GM23338 (cell line): ENCODE measurements at regions not wholly inside any gene's neighbourhood (a gene's known extent, or its start where the extent isn't known, plus 50 kb on each side); places are given as distances from the start of the nearest gene placed in this dataset.

Source experiments
- ATAC-seq: fragments of 200-7000 bp; cut with Tn5 transposase; 3 replicates; pipeline ENCODE4 v1.9.1; 2020
- DNase-seq: peaks from one replicate; pipeline ENCODE4 v3.0.0-alpha.2; 2015; ENCODE audit warnings: low spot score
- H2AFZ ChIP-seq: fragments of 200-600 bp; sonication (generic); 2 replicates; pipeline ENCODE4 v1.8.0; 2016; ENCODE audit warnings: antibody characterized with exemption, mild to moderate bottlenecking, moderate library complexity
- H3F3A ChIP-seq: fragments of 200-600 bp; sonication (generic); replicated peaks from 2 replicates; pipeline ENCODE4 v1.8.0; 2017; ENCODE audit warnings: antibody characterized with exemption, mixed run types, low read depth
- H3K27ac ChIP-seq: fragments of 200-600 bp; sonication (generic); 2 replicates; pipeline ENCODE4 v1.6.1; 2016; ENCODE audit warnings: low read depth
- H3K27me3 ChIP-seq: fragments of 200-600 bp; sonication (generic); 2 replicates; pipeline ENCODE4 v1.8.0; 2016; ENCODE audit warnings: mild to moderate bottlenecking, mixed run types, moderate library complexity; ENCODE audit not compliant: insufficient read depth
- H3K36me3 ChIP-seq: fragments of 200-600 bp; sonication (generic); 2 replicates; pipeline ENCODE4 v1.8.0; 2016; ENCODE audit warnings: mild to moderate bottlenecking; ENCODE audit not compliant: insufficient read depth
- H3K4me1 ChIP-seq: fragments of 200-600 bp; sonication (generic); 2 replicates; pipeline ENCODE4 v1.8.0; 2016; ENCODE audit warnings: mild to moderate bottlenecking, moderate library complexity; ENCODE audit not compliant: insufficient read depth
- H3K4me2 ChIP-seq: fragments of 200-600 bp; sonication (generic); 2 replicates; pipeline ENCODE4 v1.7.1; 2017; ENCODE audit warnings: mixed run types
- H3K4me3 ChIP-seq: fragments of 200-600 bp; sonication (generic); 2 replicates; pipeline ENCODE4 v1.6.1; 2016; ENCODE audit warnings: mixed run types
- H3K79me2 ChIP-seq: fragments of 200-600 bp; sonication (generic); replicated peaks from 2 replicates; pipeline ENCODE4 v1.8.0; 2017; ENCODE audit warnings: mild to moderate bottlenecking; ENCODE audit not compliant: insufficient read depth
- H3K9me2 ChIP-seq: fragments of 200-600 bp; sonication (generic); 2 replicates; pipeline ENCODE4 v1.8.0; 2017; ENCODE audit not compliant: insufficient read depth
- H4K20me1 ChIP-seq: fragments of 200-600 bp; sonication (generic); replicated peaks from 2 replicates; pipeline ENCODE4 v1.8.0; 2017; ENCODE audit warnings: mild to moderate bottlenecking; ENCODE audit not compliant: insufficient read depth
- H3K27ac Mint-ChIP-seq: 2 replicates; pipeline ENCODE4 v1.8.0; 2020; ENCODE audit warnings: inconsistent platforms, mild to moderate bottlenecking, moderate library complexity, mixed read lengths
- H3K27me3 Mint-ChIP-seq: 3 replicates; pipeline ENCODE4 v1.8.0; 2022; ENCODE audit warnings: low read depth, mild to moderate bottlenecking, moderate library complexity, mixed read lengths, inconsistent platforms; ENCODE audit not compliant: insufficient read depth, poor library complexity
- H3K36me3 Mint-ChIP-seq: 3 replicates; pipeline ENCODE4 v1.8.0; 2021; ENCODE audit warnings: low read depth, mild to moderate bottlenecking, inconsistent platforms, moderate library complexity, mixed read lengths
- H3K4me1 Mint-ChIP-seq: 3 replicates; pipeline ENCODE4 v1.8.0; 2020; ENCODE audit warnings: mild to moderate bottlenecking, inconsistent platforms, mixed read lengths
- H3K4me3 Mint-ChIP-seq: 3 replicates; pipeline ENCODE4 v1.8.0; 2021; ENCODE audit warnings: moderate library complexity, mild to moderate bottlenecking, inconsistent platforms, mixed read lengths
- H3K9me3 Mint-ChIP-seq: 3 replicates; pipeline ENCODE4 v1.8.0; 2020; ENCODE audit warnings: moderate library complexity, mild to moderate bottlenecking, inconsistent platforms, mixed read lengths
- CREB1 ChIP-seq: fragments of 250-450 bp; sonication (Bioruptor Pico); IDR thresholded peaks from 2 replicates; pipeline ENCODE4 v1.5.0; 2020; ENCODE audit warnings: low read depth, mild to moderate bottlenecking, moderate library complexity
- ETS1 ChIP-seq: IDR thresholded peaks from 2 replicates; pipeline ENCODE4 v1.6.1; 2016; ENCODE audit warnings: antibody characterized with exemption
- EZH2phosphoT487 ChIP-seq: fragments of 200-600 bp; sonication (generic); IDR thresholded peaks from one replicate; pipeline ENCODE4 v1.8.1; 2018; ENCODE audit warnings: antibody characterized with exemption; ENCODE audit not compliant: unreplicated experiment
- NANOG ChIP-seq: IDR thresholded peaks from 2 replicates; pipeline ENCODE4 v1.6.1; 2016; ENCODE audit warnings: antibody characterized with exemption, borderline replicate concordance
- POLR2AphosphoS5 ChIP-seq: IDR thresholded peaks from 2 replicates; pipeline ENCODE4 v1.6.1; 2016; ENCODE audit warnings: antibody characterized with exemption, low read depth
- REST ChIP-seq: IDR thresholded peaks from one replicate; pipeline ENCODE4 v1.6.1; 2018; ENCODE audit warnings: antibody characterized with exemption; ENCODE audit not compliant: unreplicated experiment
- STAT1 ChIP-seq: IDR thresholded peaks from one replicate; pipeline ENCODE4 v1.6.1; 2016; ENCODE audit warnings: antibody characterized with exemption; ENCODE audit not compliant: unreplicated experiment
- TF ChIP-seq, protein P1 (sequence below): fragments of 250-450 bp; sonication (Bioruptor Pico); IDR thresholded peaks from 2 replicates; pipeline ENCODE4 v1.5.0; 2020; ENCODE audit warnings: mild to moderate bottlenecking, moderate library complexity
- TF ChIP-seq, protein P2 (sequence below), 2 experiments: fragments of 200-600 bp in 1 of 2; sonication (generic) in 1 of 2; conservative IDR thresholded peaks; 2 replicates each; pipeline versions ENCODE4 v1.5.1 to v1.6.1; 2016 to 2017; ENCODE audit warnings: antibody characterized with exemption in 2 of 2, low read depth in 2 of 2, mild to moderate bottlenecking in 2 of 2, moderate library complexity in 1 of 2

DNA sequence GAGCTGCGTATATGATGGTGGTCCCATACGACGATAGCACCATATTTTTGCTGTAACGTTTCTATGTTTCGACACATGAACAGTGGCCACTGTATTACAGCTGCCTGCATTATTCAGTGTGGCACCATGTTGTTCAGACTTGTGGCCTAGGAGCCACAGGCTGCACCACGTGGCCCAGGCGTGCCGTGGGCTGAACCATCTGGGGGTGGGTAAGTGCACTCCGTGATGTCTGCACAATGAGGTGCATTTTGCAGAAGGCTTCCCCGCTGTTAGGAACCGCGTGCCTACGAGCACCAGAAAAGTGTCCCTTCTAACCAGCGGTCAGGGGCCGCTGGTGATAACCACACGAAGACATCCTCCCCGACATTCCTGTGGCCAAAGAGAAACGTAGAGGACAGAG, 433.7 kb upstream of the MYT1L start:
- Histone ChIP-seq H3K4me1 (no peaks in the 10 kb centered on the region), H3K4me2 (no peak overlapping the region), H3F3A (no peaks in the 10 kb centered on the region), H3K4me3 (no peak overlapping the region), H3K27me3 (no peaks in the 10 kb centered on the region), H2AFZ (no peak overlapping the region), H3K27ac (no peak overlapping the region), H4K20me1 (no peaks in the 10 kb centered on the region), H3K9me2 (no peaks in the 10 kb centered on the region), H3K36me3 (no peaks in the 10 kb centered on the region), H3K79me2 (no peaks in the 10 kb centered on the region)
- no peak for TF ChIP-seq ETS1
- DNase-seq (no peak), ATAC-seq (no peak)
- Mint-ChIP-seq H3K27ac (no peak overlapping the region), H3K36me3 (no peaks in the 10 kb centered on the region; the same call in 1 of the 3 replicates), H3K9me3 (peaks cover 8% of the 10 kb centered on the region), H3K4me3 (no peak overlapping the region), H3K27me3 (peaks cover 7% of the 10 kb centered on the region), H3K4me1 (peaks cover 6% of the 10 kb centered on the region; the same call in 2 of the 3 replicates)

GRCh38 chr2:2764001-2764355, 432.9 kb upstream of the MYT1L start:
- peaks cover 8% of the 10 kb centered on the region for H3K9me3 Mint-ChIP-seq
- no peak for ATAC-seq
- H3K4me3 Mint-ChIP-seq: no peak overlapping the region
- H3K4me2 ChIP-seq: no peak overlapping the region
- H3K36me3 ChIP-seq: no peaks in the 10 kb centered on the region
- H3K9me2 ChIP-seq: no peaks in the 10 kb centered on the region
- no peaks in the 10 kb centered on the region for H4K20me1 ChIP-seq
- H3K27me3 ChIP-seq: no peaks in the 10 kb centered on the region
- H3K4me1 Mint-ChIP-seq: peaks cover 6% of the 10 kb centered on the region; the same call in 2 of the 3 replicates
- H3K4me3 ChIP-seq: no peak overlapping the region
- H3K27me3 Mint-ChIP-seq: peaks cover 7% of the 10 kb centered on the region
- H2AFZ ChIP-seq: no peak overlapping the region
- H3K79me2 ChIP-seq: no peaks in the 10 kb centered on the region
- no peaks in the 10 kb centered on the region for H3F3A ChIP-seq
- no peak overlapping the region for H3K27ac Mint-ChIP-seq
- no peaks in the 10 kb centered on the region for H3K4me1 ChIP-seq
- no peak overlapping the region for H3K27ac ChIP-seq
- no peak for DNase-seq
- H3K36me3 Mint-ChIP-seq: no peaks in the 10 kb centered on the region; the same call in 1 of the 3 replicates
- TF ChIP-seq NANOG: no peak
- TF ChIP-seq, protein P1, sequence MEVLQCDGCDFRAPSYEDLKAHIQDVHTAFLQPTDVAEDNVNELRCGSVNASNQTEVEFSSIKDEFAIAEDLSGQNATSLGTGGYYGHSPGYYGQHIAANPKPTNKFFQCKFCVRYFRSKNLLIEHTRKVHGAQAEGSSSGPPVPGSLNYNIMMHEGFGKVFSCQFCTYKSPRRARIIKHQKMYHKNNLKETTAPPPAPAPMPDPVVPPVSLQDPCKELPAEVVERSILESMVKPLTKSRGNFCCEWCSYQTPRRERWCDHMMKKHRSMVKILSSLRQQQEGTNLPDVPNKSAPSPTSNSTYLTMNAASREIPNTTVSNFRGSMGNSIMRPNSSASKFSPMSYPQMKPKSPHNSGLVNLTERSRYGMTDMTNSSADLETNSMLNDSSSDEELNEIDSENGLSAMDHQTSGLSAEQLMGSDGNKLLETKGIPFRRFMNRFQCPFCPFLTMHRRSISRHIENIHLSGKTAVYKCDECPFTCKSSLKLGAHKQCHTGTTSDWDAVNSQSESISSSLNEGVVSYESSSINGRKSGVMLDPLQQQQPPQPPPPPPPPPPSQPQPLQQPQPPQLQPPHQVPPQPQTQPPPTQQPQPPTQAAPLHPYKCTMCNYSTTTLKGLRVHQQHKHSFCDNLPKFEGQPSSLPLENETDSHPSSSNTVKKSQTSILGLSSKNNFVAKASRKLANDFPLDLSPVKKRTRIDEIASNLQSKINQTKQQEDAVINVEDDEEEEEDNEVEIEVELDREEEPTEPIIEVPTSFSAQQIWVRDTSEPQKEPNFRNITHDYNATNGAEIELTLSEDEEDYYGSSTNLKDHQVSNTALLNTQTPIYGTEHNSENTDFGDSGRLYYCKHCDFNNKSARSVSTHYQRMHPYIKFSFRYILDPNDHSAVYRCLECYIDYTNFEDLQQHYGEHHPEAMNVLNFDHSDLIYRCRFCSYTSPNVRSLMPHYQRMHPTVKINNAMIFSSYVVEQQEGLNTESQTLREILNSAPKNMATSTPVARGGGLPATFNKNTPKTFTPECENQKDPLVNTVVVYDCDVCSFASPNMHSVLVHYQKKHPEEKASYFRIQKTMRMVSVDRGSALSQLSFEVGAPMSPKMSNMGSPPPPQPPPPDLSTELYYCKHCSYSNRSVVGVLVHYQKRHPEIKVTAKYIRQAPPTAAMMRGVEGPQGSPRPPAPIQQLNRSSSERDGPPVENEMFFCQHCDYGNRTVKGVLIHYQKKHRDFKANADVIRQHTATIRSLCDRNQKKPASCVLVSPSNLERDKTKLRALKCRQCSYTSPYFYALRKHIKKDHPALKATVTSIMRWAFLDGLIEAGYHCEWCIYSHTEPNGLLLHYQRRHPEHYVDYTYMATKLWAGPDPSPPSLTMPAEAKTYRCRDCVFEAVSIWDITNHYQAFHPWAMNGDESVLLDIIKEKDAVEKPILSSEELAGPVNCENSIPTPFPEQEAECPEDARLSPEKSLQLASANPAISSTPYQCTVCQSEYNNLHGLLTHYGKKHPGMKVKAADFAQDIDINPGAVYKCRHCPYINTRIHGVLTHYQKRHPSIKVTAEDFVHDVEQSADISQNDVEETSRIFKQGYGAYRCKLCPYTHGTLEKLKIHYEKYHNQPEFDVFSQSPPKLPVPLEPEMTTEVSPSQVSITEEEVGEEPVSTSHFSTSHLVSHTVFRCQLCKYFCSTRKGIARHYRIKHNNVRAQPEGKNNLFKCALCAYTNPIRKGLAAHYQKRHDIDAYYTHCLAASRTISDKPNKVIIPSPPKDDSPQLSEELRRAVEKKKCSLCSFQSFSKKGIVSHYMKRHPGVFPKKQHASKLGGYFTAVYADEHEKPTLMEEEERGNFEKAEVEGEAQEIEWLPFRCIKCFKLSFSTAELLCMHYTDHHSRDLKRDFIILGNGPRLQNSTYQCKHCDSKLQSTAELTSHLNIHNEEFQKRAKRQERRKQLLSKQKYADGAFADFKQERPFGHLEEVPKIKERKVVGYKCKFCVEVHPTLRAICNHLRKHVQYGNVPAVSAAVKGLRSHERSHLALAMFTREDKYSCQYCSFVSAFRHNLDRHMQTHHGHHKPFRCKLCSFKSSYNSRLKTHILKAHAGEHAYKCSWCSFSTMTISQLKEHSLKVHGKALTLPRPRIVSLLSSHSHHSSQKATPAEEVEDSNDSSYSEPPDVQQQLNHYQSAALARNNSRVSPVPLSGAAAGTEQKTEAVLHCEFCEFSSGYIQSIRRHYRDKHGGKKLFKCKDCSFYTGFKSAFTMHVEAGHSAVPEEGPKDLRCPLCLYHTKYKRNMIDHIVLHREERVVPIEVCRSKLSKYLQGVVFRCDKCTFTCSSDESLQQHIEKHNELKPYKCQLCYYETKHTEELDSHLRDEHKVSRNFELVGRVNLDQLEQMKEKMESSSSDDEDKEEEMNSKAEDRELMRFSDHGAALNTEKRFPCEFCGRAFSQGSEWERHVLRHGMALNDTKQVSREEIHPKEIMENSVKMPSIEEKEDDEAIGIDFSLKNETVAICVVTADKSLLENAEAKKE (CRISPR knock-in tag): no peak
- no peak for TF ChIP-seq CREB1 (CRISPR knock-in tag)
- TF ChIP-seq REST: no peak
- no peak for TF ChIP-seq STAT1
- TF ChIP-seq, protein P2, sequence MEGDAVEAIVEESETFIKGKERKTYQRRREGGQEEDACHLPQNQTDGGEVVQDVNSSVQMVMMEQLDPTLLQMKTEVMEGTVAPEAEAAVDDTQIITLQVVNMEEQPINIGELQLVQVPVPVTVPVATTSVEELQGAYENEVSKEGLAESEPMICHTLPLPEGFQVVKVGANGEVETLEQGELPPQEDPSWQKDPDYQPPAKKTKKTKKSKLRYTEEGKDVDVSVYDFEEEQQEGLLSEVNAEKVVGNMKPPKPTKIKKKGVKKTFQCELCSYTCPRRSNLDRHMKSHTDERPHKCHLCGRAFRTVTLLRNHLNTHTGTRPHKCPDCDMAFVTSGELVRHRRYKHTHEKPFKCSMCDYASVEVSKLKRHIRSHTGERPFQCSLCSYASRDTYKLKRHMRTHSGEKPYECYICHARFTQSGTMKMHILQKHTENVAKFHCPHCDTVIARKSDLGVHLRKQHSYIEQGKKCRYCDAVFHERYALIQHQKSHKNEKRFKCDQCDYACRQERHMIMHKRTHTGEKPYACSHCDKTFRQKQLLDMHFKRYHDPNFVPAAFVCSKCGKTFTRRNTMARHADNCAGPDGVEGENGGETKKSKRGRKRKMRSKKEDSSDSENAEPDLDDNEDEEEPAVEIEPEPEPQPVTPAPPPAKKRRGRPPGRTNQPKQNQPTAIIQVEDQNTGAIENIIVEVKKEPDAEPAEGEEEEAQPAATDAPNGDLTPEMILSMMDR (conservative IDR thresholded peaks at IDR 0.05; ENCODE audit: low read depth in 2 of 2): no peak
- no peak for TF ChIP-seq EZH2phosphoT487
- TF ChIP-seq POLR2AphosphoS5: no peak
